Trophoblast cell (in vitro differentiated cells and primary cell): ENCODE measurements at regions not wholly inside any gene's neighbourhood (a gene's known extent, or its start where the extent isn't known, plus 50 kb on each side); places are given as distances from the start of the nearest gene placed in this dataset.

ENCODE experiments used
- DNase-seq, 2 donors: peaks; one replicate each; pipeline ENCODE4 v3.0.0-alpha.2; 2016
- H2AFZ ChIP-seq: 2 replicates; pipeline ENCODE4 v1.6.1; 2013; ENCODE audit warnings: low read length, moderate library complexity, mild to moderate bottlenecking; ENCODE audit not compliant: insufficient read depth, poor library complexity
- H2AK5ac ChIP-seq: 2 replicates; pipeline ENCODE4 v1.6.1; 2013; ENCODE audit warnings: mild to moderate bottlenecking, low read length
- H2BK120ac ChIP-seq: 2 replicates; pipeline ENCODE4 v1.6.1; 2013; ENCODE audit warnings: low read length, mild to moderate bottlenecking, moderate library complexity; ENCODE audit not compliant: insufficient read depth, poor library complexity
- H2BK12ac ChIP-seq: 2 replicates; pipeline ENCODE4 v1.6.1; 2013; ENCODE audit warnings: mild to moderate bottlenecking, low read length, moderate library complexity
- H2BK5ac ChIP-seq: 2 replicates; pipeline ENCODE4 v1.6.1; 2013; ENCODE audit warnings: low read length, low read depth, moderate library complexity, mild to moderate bottlenecking; ENCODE audit not compliant: poor library complexity
- H3K14ac ChIP-seq: 2 replicates; pipeline ENCODE4 v1.6.1; 2013; ENCODE audit warnings: mild to moderate bottlenecking, low read length
- H3K18ac ChIP-seq: 2 replicates; pipeline ENCODE4 v1.6.1; 2013; ENCODE audit warnings: mild to moderate bottlenecking, low read length
- H3K23ac ChIP-seq: 2 replicates; pipeline ENCODE4 v1.6.1; 2013; ENCODE audit warnings: low read length
- H3K27ac ChIP-seq: 2 replicates; pipeline ENCODE4 v1.5.1; 2013; ENCODE audit warnings: low read depth, mild to moderate bottlenecking, inconsistent platforms, low read length, moderate library complexity
- H3K27me3 ChIP-seq: 2 replicates; pipeline ENCODE4 v1.6.1; 2013; ENCODE audit warnings: inconsistent platforms, mild to moderate bottlenecking, low read length, moderate library complexity; ENCODE audit not compliant: insufficient read depth
- H3K36me3 ChIP-seq, 2 experiments: 1 replicate in 1 of 2; 2 replicates in 1 of 2; pipeline ENCODE4 v1.6.1; 2013; ENCODE audit warnings: low read length in 2 of 2, mild to moderate bottlenecking in 2 of 2, moderate library complexity in 1 of 2; ENCODE audit not compliant: insufficient read depth in 2 of 2, control insufficient read depth in 1 of 2
- H3K4ac ChIP-seq: 2 replicates; pipeline ENCODE4 v1.6.1; 2013; ENCODE audit warnings: low read depth, mild to moderate bottlenecking, low read length, moderate library complexity
- H3K4me1 ChIP-seq, 2 experiments: 1 replicate in 1 of 2; 2 replicates in 1 of 2; pipeline ENCODE4 v1.6.1; 2013; ENCODE audit warnings: low read length in 2 of 2, mild to moderate bottlenecking in 2 of 2, moderate library complexity in 1 of 2; ENCODE audit not compliant: insufficient read depth in 2 of 2, control insufficient read depth in 1 of 2
- H3K4me2 ChIP-seq: 2 replicates; pipeline ENCODE4 v1.6.1; 2013; ENCODE audit warnings: inconsistent platforms, mild to moderate bottlenecking, low read length, moderate library complexity
- H3K4me3 ChIP-seq: 2 replicates; pipeline ENCODE4 v1.5.1; 2013; ENCODE audit warnings: mild to moderate bottlenecking, low read depth, low read length, inconsistent platforms
- H3K79me1 ChIP-seq: one replicate; pipeline ENCODE4 v1.6.1; 2013; ENCODE audit warnings: low read length
- H3K79me2 ChIP-seq: 2 replicates; pipeline ENCODE4 v1.6.1; 2013; ENCODE audit warnings: low read length, mild to moderate bottlenecking; ENCODE audit not compliant: control insufficient read depth, insufficient read depth, poor library complexity
- H3K9ac ChIP-seq: 2 replicates; pipeline ENCODE4 v1.6.1; 2013; ENCODE audit warnings: mild to moderate bottlenecking, low read length
- H3K9me3 ChIP-seq: 2 replicates; pipeline ENCODE4 v1.6.1; 2013; ENCODE audit warnings: low read depth, mild to moderate bottlenecking, control low read depth, inconsistent platforms, low read length; ENCODE audit not compliant: insufficient read depth
- H4K12ac ChIP-seq: 2 replicates; pipeline ENCODE4 v1.6.1; 2013; ENCODE audit warnings: low read depth, mild to moderate bottlenecking, low read length, moderate library complexity
- H4K8ac ChIP-seq: 2 replicates; pipeline ENCODE4 v1.6.1; 2013; ENCODE audit warnings: low read depth, mild to moderate bottlenecking, low read length, moderate library complexity
- H4K91ac ChIP-seq: one replicate; pipeline ENCODE4 v1.6.1; 2013; ENCODE audit warnings: low read depth, mild to moderate bottlenecking, low read length, moderate library complexity
- WGBS: extraction: QIAGEN DNeasy Blood & Tissue Kit; methylation state at CpG from one replicate; pipeline ENCODE4 v1.1.7; 2013; ENCODE audit warnings: missing lambda C conversion rate; ENCODE audit not compliant: insufficient read length, insufficient coverage; ENCODE audit errors: extremely low coverage; 5-methylcytosine and 5-hydroxymethylcytosine counted together

GRCh38 chr18:34357944-34358580, 133.3 kb upstream of the NOL4 start:
- Histone ChIP-seq H2BK120ac (no peak overlapping the region), H3K27me3 (no peaks in the 10 kb centered on the region), H3K36me3 (no peaks in the 10 kb centered on the region), H3K23ac (no peak overlapping the region), H2AK5ac (no peak overlapping the region), H3K9me3 (no peaks in the 10 kb centered on the region), H3K4ac (no peak overlapping the region), H3K79me1 (no peaks in the 10 kb centered on the region), H4K8ac (no peak overlapping the region), H2BK12ac (no peak overlapping the region), H3K79me2 (no peaks in the 10 kb centered on the region), H2BK5ac (no peak overlapping the region), H3K18ac (no peak overlapping the region), H4K91ac (no peak overlapping the region), H4K12ac (no peak overlapping the region), H3K4me3 (no peak overlapping the region), H3K27ac (no peak overlapping the region), H3K4me1 (no peaks in the 10 kb centered on the region), H3K9ac (no peak overlapping the region), H2AFZ (no peak overlapping the region), H3K14ac (no peak overlapping the region), H3K4me2 (no peak overlapping the region)
- DNase-seq = no peak
- WGBS = no CpG with 5 or more reads among the region's 5 CpGs

- H2BK120ac ChIP-seq = no peak overlapping the region
- H3K14ac ChIP-seq = no peak overlapping the region
- no peak overlapping the region for H3K4me2 ChIP-seq
- no peaks in the 10 kb centered on the region for H3K79me2 ChIP-seq
- H3K4me1 ChIP-seq = no peaks in the 10 kb centered on the region
- H2AK5ac ChIP-seq = no peak overlapping the region
- no peaks in the 10 kb centered on the region for H3K27me3 ChIP-seq
- H3K18ac ChIP-seq = no peak overlapping the region
- no peak overlapping the region for H4K91ac ChIP-seq
- no peak overlapping the region for H2BK5ac ChIP-seq
- no peak overlapping the region for H4K12ac ChIP-seq
- no peaks in the 10 kb centered on the region for H3K36me3 ChIP-seq
- no peak overlapping the region for H4K8ac ChIP-seq
- H3K9ac ChIP-seq = no peak overlapping the region
- no peak overlapping the region for H3K27ac ChIP-seq
- H3K79me1 ChIP-seq = no peaks in the 10 kb centered on the region
- H3K23ac ChIP-seq = no peak overlapping the region
- no peak overlapping the region for H2BK12ac ChIP-seq
- no peak for DNase-seq
- no peak overlapping the region for H3K4ac ChIP-seq
- H3K4me3 ChIP-seq = no peak overlapping the region
- WGBS = no CpG with 5 or more reads among the region's 2 CpGs
- H3K9me3 ChIP-seq = no peaks in the 10 kb centered on the region
- H2AFZ ChIP-seq = no peak overlapping the region
Observed at GRCh38 chr18:34358923-34359322, 134.2 kb upstream of the NOL4 start.

- Histone ChIP-seq H4K12ac (no peak overlapping the region), H3K4me1 (no peaks in the 10 kb centered on the region), H2AFZ (no peak overlapping the region), H4K91ac (no peak overlapping the region), H2BK12ac (no peak overlapping the region), H3K79me1 (no peaks in the 10 kb centered on the region), H3K9me3 (no peaks in the 10 kb centered on the region), H3K36me3 (no peaks in the 10 kb centered on the region), H3K23ac (no peak overlapping the region), H3K18ac (no peak overlapping the region), H3K79me2 (no peaks in the 10 kb centered on the region), H3K4ac (no peak overlapping the region), H3K4me3 (no peak overlapping the region), H2BK120ac (no peak overlapping the region), H3K14ac (no peak overlapping the region), H3K27me3 (no peaks in the 10 kb centered on the region), H3K9ac (no peak overlapping the region), H2BK5ac (no peak overlapping the region), H3K4me2 (no peak overlapping the region), H3K27ac (no peak overlapping the region), H2AK5ac (no peak overlapping the region), H4K8ac (no peak overlapping the region)
- no peak for DNase-seq
- no CpG with 5 or more reads among the region's 1 CpG for WGBS
Observed at GRCh38 chr18:34364699-34365098, 140.0 kb upstream of the NOL4 start.

- no peak overlapping the region for H3K18ac ChIP-seq
- no peak overlapping the region for H4K91ac ChIP-seq
- no peaks in the 10 kb centered on the region for H3K27me3 ChIP-seq
- H3K9ac ChIP-seq = no peak overlapping the region
- no CpG with 5 or more reads among the region's 3 CpGs for WGBS
- no peaks in the 10 kb centered on the region for H3K4me1 ChIP-seq
- H2BK12ac ChIP-seq = no peak overlapping the region
- no peak for DNase-seq
- no peak overlapping the region for H4K8ac ChIP-seq
- H2BK120ac ChIP-seq = no peak overlapping the region
- H4K12ac ChIP-seq = no peak overlapping the region
- no peak overlapping the region for H3K27ac ChIP-seq
- H3K14ac ChIP-seq = no peak overlapping the region
- no peaks in the 10 kb centered on the region for H3K79me1 ChIP-seq
- H3K4me3 ChIP-seq = no peak overlapping the region
- H3K23ac ChIP-seq = no peak overlapping the region
- no peaks in the 10 kb centered on the region for H3K9me3 ChIP-seq
- no peak overlapping the region for H2AK5ac ChIP-seq
- H3K79me2 ChIP-seq = no peaks in the 10 kb centered on the region
- no peak overlapping the region for H2BK5ac ChIP-seq
- no peak overlapping the region for H3K4ac ChIP-seq
- H3K36me3 ChIP-seq = no peaks in the 10 kb centered on the region
- H2AFZ ChIP-seq = no peak overlapping the region
- H3K4me2 ChIP-seq = no peak overlapping the region
Observed at GRCh38 chr18:34370704-34371395, 146.1 kb upstream of the NOL4 start.
